IMR-90 (cell line): ENCODE measurements at regions not wholly inside any gene's neighbourhood (a gene's known extent, or its start where the extent isn't known, plus 50 kb on each side); places are given as distances from the start of the nearest gene placed in this dataset.

Experiments used
- ATAC-seq: fragments of 200-7000 bp; cut with Tn5 transposase; 2 replicates; pipeline ENCODE4 v1.9.1; 2020; ENCODE audit warnings: low read depth, mild to moderate bottlenecking, moderate library complexity
- BruUV-seq: library from RNA; stranded (reverse); fragments of 400-500 nt; replicated peaks from 2 replicates; lab custom pipeline; 2021; lab: Mats Ljungman, UMichigan
- CTCF ChIA-PET: fragments of 300-600 bp; formaldehyde crosslinking; extraction: SDS; loops from one replicate; lab custom pipeline; 2021; ENCODE audit warnings: antibody characterized with exemption; lab: Yijun Ruan, JAX
- POLR2A ChIA-PET: fragments of 300-600 bp; sonication (Branson Sonifier 250); formaldehyde crosslinking; loops from one replicate; lab custom pipeline; 2022; ENCODE audit warnings: antibody characterized with exemption; ENCODE audit not compliant: unreplicated experiment; lab: Charles Lee
- DNase-seq: peaks from one replicate; pipeline ENCODE4 v3.0.0; 2013
- H2AFZ ChIP-seq: replicated peaks from 2 replicates; pipeline ENCODE3; 2013; ENCODE audit warnings: low read length, mild to moderate bottlenecking; ENCODE audit not compliant: poor library complexity
- H2AK5ac ChIP-seq: 2 replicates; pipeline ENCODE4 v1.6.1; 2013; ENCODE audit warnings: low read depth, low read length, inconsistent platforms
- H2AK9ac ChIP-seq: replicated peaks from 2 replicates; pipeline ENCODE3; 2013; ENCODE audit warnings: mild to moderate bottlenecking, low read depth, low read length, moderate library complexity; ENCODE audit not compliant: poor library complexity
- H2BK120ac ChIP-seq: 2 replicates; pipeline ENCODE4 v1.6.1; 2013; ENCODE audit warnings: low read depth, low read length, inconsistent platforms
- H2BK15ac ChIP-seq: 3 replicates; pipeline ENCODE4 v1.6.1; 2013; ENCODE audit warnings: low read depth, low read length, inconsistent platforms
- H2BK20ac ChIP-seq: 2 replicates; pipeline ENCODE4 v1.6.1; 2013; ENCODE audit warnings: low read depth, mild to moderate bottlenecking, inconsistent platforms, low read length, moderate library complexity
- H2BK5ac ChIP-seq: 2 replicates; pipeline ENCODE4 v1.6.1; 2013; ENCODE audit warnings: mild to moderate bottlenecking, low read depth, low read length, inconsistent platforms; ENCODE audit not compliant: poor library complexity, severe bottlenecking
- H3K14ac ChIP-seq: replicated peaks from 2 replicates; pipeline ENCODE4 v1.6.1; 2013; ENCODE audit warnings: low read depth, low read length, inconsistent platforms
- H3K18ac ChIP-seq: 2 replicates; pipeline ENCODE4 v1.6.1; 2013; ENCODE audit warnings: low read depth, low read length, control low read depth
- H3K23ac ChIP-seq: 2 replicates; pipeline ENCODE4 v1.6.1; 2013; ENCODE audit warnings: low read depth, low read length, inconsistent platforms
- H3K27ac ChIP-seq: 2 replicates; pipeline ENCODE4 v1.5.1; 2013; ENCODE audit warnings: mild to moderate bottlenecking, control low read depth, low read length; ENCODE audit not compliant: insufficient read depth
- H3K27me3 ChIP-seq: 2 replicates; pipeline ENCODE4 v1.6.1; 2013; ENCODE audit warnings: low read length; ENCODE audit not compliant: control insufficient read depth, insufficient read depth
- H3K36me3 ChIP-seq: 2 replicates; pipeline ENCODE4 v1.6.1; 2013; ENCODE audit warnings: low read length, mixed read lengths; ENCODE audit not compliant: control insufficient read depth, insufficient read depth
- H3K4ac ChIP-seq: 2 replicates; pipeline ENCODE4 v1.6.1; 2013; ENCODE audit warnings: low read depth, low read length, inconsistent platforms
- H3K4me1 ChIP-seq: 2 replicates; pipeline ENCODE4 v1.6.1; 2013; ENCODE audit warnings: low read length, mixed read lengths; ENCODE audit not compliant: control insufficient read depth, insufficient read depth
- H3K4me2 ChIP-seq: 2 replicates; pipeline ENCODE4 v1.6.1; 2013; ENCODE audit warnings: low read depth, mild to moderate bottlenecking, control low read depth, low read length, moderate library complexity
- H3K4me3 ChIP-seq: 2 replicates; pipeline ENCODE4 v1.5.1; 2013; ENCODE audit warnings: low read depth, mild to moderate bottlenecking, control low read depth, low read length, moderate library complexity; ENCODE audit not compliant: insufficient read depth
- H3K56ac ChIP-seq: 2 replicates; pipeline ENCODE4 v1.6.1; 2013; ENCODE audit warnings: low read length, inconsistent platforms; ENCODE audit not compliant: insufficient read depth; ENCODE audit errors: extremely low read depth
- H3K79me1 ChIP-seq, 2 experiments: 2 replicates each; pipeline ENCODE4 v1.6.1; 2013; ENCODE audit warnings: low read length in 2 of 2, inconsistent platforms in 1 of 2, low read depth in 1 of 2
- H3K9ac ChIP-seq: 2 replicates; pipeline ENCODE4 v1.6.1; 2013; ENCODE audit warnings: low read depth, low read length, control low read depth
- H3K9me1 ChIP-seq: 2 replicates; pipeline ENCODE4 v1.6.1; 2013; ENCODE audit warnings: low read length, inconsistent platforms; ENCODE audit not compliant: insufficient read depth
- H3K9me3 ChIP-seq: 2 replicates; pipeline ENCODE4 v1.6.1; 2013; ENCODE audit warnings: low read length; ENCODE audit not compliant: control insufficient read depth, insufficient read depth
- H4K20me1 ChIP-seq: 2 replicates; pipeline ENCODE4 v1.6.1; 2013; ENCODE audit warnings: low read length, inconsistent platforms; ENCODE audit not compliant: insufficient read depth
- H4K5ac ChIP-seq: 2 replicates; pipeline ENCODE4 v1.6.1; 2013; ENCODE audit warnings: mild to moderate bottlenecking, low read depth, low read length, control low read depth
- H4K8ac ChIP-seq, 2 experiments: 2 replicates each; pipeline ENCODE4 v1.6.1; 2013; ENCODE audit warnings: low read depth in 2 of 2, low read length in 2 of 2, control low read depth in 1 of 2, inconsistent platforms in 1 of 2
- H4K91ac ChIP-seq: 2 replicates; pipeline ENCODE4 v1.6.1; 2013; ENCODE audit warnings: low read depth, low read length, inconsistent platforms; ENCODE audit not compliant: insufficient read depth
- WGBS, 2 experiments: methylation state at CpG; one replicate each; pipeline versions ENCODE4 v1.1.5 to v1.1.7; 2013; ENCODE audit warnings: missing lambda C conversion rate in 2 of 2; ENCODE audit not compliant: insufficient read length in 1 of 2; ENCODE audit errors: extremely low coverage in 2 of 2; 5-methylcytosine and 5-hydroxymethylcytosine counted together
- dilution Hi-C: fragments of 300-500 bp; cut with HindIII; formaldehyde crosslinking; loops from one replicate; pipeline ENCODE4 v1.14.3; 2018; ENCODE audit warnings: low sequenced_read_pairs; ENCODE audit not compliant: unreplicated experiment
- in situ Hi-C: fragments of 300-500 bp; cut with MboI; formaldehyde crosslinking; loops from 3 replicates; pipeline ENCODE4 v1.14.3; 2019; ENCODE audit warnings: low sequenced_read_pairs, inconsistent platforms, mixed read lengths
- intact Hi-C: fragments of 100-400 bp; cut with micrococcal nuclease; formaldehyde crosslinking; loops from 2 replicates; pipeline ENCODE4 v1.10.0; 2022
- TF ChIP-seq, protein P1 (sequence below): fragments of 150-350 bp; IDR thresholded peaks from 2 replicates; pipeline ENCODE4 v1.6.1; 2016; ENCODE audit warnings: low read depth, mild to moderate bottlenecking, low read length, moderate library complexity, borderline replicate concordance

DNA sequence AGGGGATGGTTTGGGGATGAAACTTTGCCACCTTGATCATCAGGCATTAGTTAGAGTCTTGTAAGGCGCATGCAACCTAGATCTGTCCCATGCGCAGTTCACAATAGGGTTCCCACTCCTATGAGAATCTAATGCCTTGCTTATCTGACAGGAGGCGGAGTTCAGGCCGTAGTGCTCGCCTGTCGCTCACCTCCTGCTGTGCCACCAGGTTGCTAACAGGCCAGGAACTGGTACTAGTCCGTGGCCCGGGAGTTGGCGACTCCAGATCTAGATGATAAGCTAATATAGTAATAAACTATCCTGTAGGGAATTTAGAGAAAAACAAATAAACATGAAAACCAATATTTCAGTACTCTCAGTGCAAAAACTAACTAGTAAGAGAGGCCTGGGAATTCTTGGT is 155.4 kb upstream of the ANO5 start:
- Histone ChIP-seq H2BK120ac (no peak overlapping the region), H2BK20ac (no peak overlapping the region), H4K20me1 (no peaks in the 10 kb centered on the region), H3K18ac (no peak overlapping the region), H3K27ac (no peak overlapping the region), H3K4me2 (no peak overlapping the region), H3K36me3 (no peaks in the 10 kb centered on the region), H4K5ac (no peak overlapping the region), H3K79me1 (no peaks in the 10 kb centered on the region), H3K9me3 (peaks cover 13% of the 10 kb centered on the region), H4K91ac (no peak overlapping the region), H2BK5ac (no peak overlapping the region), H3K4me3 (no peak overlapping the region), H3K27me3 (no peaks in the 10 kb centered on the region), H2AK9ac (no peak overlapping the region), H3K4me1 (no peaks in the 10 kb centered on the region), H3K9me1 (no peaks in the 10 kb centered on the region), H2AFZ (no peak overlapping the region), H3K9ac (no peak overlapping the region), H3K23ac (no peak overlapping the region), H3K4ac (no peak overlapping the region), H3K14ac (no peak overlapping the region), H2BK15ac (no peak overlapping the region), H3K56ac (no peak overlapping the region), H2AK5ac (no peak overlapping the region), H4K8ac (no peak overlapping the region)
- no peak for DNase-seq
- no CpG with 5 or more reads among the region's 9 CpGs for WGBS, 2 experiments
- CTCF ChIA-PET, result no interaction called here
- intact Hi-C loops (no loop called here), dilution Hi-C loops (no loop called here), in situ Hi-C loops (no loop called here)
- POLR2A ChIA-PET, result no interaction called here
- TF ChIP-seq, protein P1, sequence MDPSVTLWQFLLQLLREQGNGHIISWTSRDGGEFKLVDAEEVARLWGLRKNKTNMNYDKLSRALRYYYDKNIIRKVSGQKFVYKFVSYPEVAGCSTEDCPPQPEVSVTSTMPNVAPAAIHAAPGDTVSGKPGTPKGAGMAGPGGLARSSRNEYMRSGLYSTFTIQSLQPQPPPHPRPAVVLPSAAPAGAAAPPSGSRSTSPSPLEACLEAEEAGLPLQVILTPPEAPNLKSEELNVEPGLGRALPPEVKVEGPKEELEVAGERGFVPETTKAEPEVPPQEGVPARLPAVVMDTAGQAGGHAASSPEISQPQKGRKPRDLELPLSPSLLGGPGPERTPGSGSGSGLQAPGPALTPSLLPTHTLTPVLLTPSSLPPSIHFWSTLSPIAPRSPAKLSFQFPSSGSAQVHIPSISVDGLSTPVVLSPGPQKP, result no peak
- ATAC-seq, result no peak
- no TSS peak for BruUV-seq
